AG10803 (cell line): ENCODE measurements at regions not wholly inside any gene's neighbourhood (a gene's known extent, or its start where the extent isn't known, plus 50 kb on each side); places are given as distances from the start of the nearest gene placed in this dataset.

Experiments
- DNase-seq: peaks from one replicate; pipeline ENCODE4 v3.0.0; 2010; ENCODE audit warnings: low read depth
- H3K4me3 ChIP-seq: 2 replicates; pipeline ENCODE4 v1.5.1; 2011; ENCODE audit warnings: mild to moderate bottlenecking, low read length, control low read depth
- CTCF ChIP-seq: conservative IDR thresholded peaks from 2 replicates; pipeline ENCODE4 v1.5.1; 2011; ENCODE audit warnings: mild to moderate bottlenecking, low read length, control low read depth, inconsistent platforms

GRCh38 chr6:66848244-66848953 lies 1141.4 kb upstream of the EYS start:
- no peak overlapping the region for H3K4me3 ChIP-seq
- no peak for TF ChIP-seq CTCF
- DNase-seq: no peak

GRCh38 chr6:66838764-66839163 lies 1131.7 kb upstream of the EYS start:
- DNase-seq: no peak
- no peak for TF ChIP-seq CTCF
- no peak overlapping the region for H3K4me3 ChIP-seq

- no peak for DNase-seq
- H3K4me3 ChIP-seq: no peak overlapping the region
- no peak for TF ChIP-seq CTCF
These were observed 1118.5 kb upstream of the EYS start for GRCh38 chr6:66825539-66825938.

DNA sequence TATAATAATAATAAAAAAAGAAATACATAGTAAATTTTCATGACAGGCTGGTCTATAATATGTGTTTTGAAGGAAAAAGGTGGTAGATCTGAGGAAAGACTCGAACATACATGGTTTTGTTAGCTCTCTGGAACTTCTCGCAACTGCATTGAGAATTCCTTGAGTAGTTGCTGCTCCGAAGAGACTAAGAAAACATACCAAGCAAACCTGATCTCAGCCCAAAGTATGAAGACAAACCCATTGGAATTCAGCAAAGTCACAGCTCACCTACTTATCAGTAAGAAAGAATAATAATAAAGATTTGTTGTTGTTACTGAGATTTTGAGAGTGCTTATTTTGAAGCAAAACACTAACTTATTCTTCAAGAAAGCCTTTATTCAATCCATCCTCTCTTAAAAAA lies 1107.1 kb upstream of the EYS start:
- no peak overlapping the region for H3K4me3 ChIP-seq
- no peak for TF ChIP-seq CTCF
- DNase-seq: no peak

DNA sequence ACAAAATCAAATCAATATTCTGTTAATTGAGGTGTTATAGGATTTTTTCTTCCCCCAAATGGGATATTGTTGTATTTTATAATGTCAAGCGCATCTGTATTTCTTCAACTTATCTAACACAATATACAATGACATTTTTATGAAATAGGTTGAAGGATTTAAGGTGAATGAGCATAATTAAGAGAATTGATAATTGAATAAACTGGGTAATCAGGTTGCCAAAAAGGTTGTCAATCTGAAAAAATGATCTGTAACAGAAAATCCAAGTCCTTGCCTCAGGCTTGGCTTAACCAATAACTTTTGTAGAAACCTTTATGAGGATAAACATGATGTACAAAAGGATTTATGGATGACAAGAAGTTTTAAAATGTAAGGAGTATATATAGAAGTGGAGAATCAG lies 1101.7 kb upstream of the EYS start:
- DNase-seq: no peak
- no peak for TF ChIP-seq CTCF
- H3K4me3 ChIP-seq: no peak overlapping the region

GRCh38 chr6:66796987-66797386 lies 1090.0 kb upstream of the EYS start:
- no peak overlapping the region for H3K4me3 ChIP-seq
- DNase-seq: no peak
- no peak for TF ChIP-seq CTCF

DNA sequence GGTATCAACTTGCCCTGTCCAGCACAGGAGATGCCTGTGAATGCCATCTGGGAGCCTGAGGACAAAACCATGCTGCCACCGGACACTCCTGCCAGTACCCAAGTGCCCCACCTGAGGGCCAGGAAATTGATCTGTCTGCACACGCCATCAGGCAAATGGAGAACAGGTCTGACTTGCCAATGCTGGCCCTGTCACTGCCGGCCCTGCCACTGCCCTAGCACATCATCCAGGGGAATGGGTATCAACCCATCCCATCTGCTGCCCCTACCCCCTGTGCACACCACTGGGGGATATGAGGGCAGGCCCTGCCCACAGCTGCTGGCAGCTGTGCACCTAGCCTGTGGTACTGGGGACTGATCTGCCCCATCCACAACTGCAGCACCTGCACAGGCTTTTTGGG lies 1081.6 kb upstream of the EYS start:
- no peak for TF ChIP-seq CTCF
- no peak overlapping the region for H3K4me3 ChIP-seq
- no peak for DNase-seq
